ENCODE measurements at regions not wholly inside any gene's neighbourhood (a gene's known extent, or its start where the extent isn't known, plus 50 kb on each side); places are given as distances from the start of the nearest gene placed in this dataset.
"Not testable (repeated sequence)": the region's sequence is repeated elsewhere in the genome, so short reads cannot be mapped to it uniquely, and the experiment has no call there.

DNA sequence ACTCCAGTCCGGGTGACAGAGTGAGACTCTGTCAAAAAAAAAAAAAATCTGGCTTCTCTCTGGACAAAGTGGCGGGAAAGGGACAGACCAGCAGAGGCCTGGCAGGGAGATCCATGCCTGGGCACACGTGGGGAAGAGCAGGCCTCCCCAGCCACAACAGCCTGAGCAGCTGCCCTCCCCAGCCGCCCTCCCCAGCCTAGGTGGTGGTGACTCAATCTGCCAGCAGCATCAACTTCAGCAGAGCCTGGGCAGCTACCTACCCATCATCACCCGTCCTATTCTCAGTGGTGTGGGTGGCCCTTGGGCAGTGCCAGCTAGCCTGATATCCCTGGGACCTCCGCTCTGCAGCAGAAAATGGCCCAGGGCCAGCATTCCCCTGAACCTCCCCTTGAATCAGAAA is 612.4 kb downstream of the FBXO15 start:
- TF ChIP-seq, protein P1, sequence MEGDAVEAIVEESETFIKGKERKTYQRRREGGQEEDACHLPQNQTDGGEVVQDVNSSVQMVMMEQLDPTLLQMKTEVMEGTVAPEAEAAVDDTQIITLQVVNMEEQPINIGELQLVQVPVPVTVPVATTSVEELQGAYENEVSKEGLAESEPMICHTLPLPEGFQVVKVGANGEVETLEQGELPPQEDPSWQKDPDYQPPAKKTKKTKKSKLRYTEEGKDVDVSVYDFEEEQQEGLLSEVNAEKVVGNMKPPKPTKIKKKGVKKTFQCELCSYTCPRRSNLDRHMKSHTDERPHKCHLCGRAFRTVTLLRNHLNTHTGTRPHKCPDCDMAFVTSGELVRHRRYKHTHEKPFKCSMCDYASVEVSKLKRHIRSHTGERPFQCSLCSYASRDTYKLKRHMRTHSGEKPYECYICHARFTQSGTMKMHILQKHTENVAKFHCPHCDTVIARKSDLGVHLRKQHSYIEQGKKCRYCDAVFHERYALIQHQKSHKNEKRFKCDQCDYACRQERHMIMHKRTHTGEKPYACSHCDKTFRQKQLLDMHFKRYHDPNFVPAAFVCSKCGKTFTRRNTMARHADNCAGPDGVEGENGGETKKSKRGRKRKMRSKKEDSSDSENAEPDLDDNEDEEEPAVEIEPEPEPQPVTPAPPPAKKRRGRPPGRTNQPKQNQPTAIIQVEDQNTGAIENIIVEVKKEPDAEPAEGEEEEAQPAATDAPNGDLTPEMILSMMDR (IDR thresholded peaks at IDR 0.05; ENCODE audit: borderline replicate concordance, control extremely low read depth, extremely low read depth, insufficient read depth, missing control alignments): no peak
- in situ Hi-C loops (cut with MboI; ENCODE audit: low sequenced_read_pairs, unreplicated experiment): no loop called here
- no peak for DNase-seq (ENCODE audit: low spot score)

DNA sequence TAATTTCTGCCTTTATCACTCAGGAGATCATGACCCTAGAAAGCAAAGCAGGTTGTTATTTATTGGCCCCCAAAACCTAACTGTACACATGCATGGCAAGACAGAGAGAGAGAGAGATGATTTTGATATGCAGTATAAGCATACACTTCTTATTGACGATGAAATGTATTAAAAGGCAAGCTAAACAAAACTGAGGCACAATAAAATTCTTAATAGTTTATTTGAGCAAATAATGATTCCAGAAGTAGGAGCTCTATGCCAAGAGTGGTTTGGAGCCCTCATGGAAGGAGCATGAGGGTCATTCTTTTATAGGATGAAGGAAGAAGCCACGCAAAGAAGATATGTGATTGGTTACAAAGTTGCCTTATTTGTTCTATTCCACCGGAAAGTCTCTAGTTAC is 616.0 kb downstream of the FBXO15 start:
- in situ Hi-C loops (cut with MboI; ENCODE audit: low sequenced_read_pairs, unreplicated experiment): no loop called here
- TF ChIP-seq, protein P1 (IDR thresholded peaks at IDR 0.05; ENCODE audit: borderline replicate concordance, control extremely low read depth, extremely low read depth, insufficient read depth, missing control alignments): no peak

DNA sequence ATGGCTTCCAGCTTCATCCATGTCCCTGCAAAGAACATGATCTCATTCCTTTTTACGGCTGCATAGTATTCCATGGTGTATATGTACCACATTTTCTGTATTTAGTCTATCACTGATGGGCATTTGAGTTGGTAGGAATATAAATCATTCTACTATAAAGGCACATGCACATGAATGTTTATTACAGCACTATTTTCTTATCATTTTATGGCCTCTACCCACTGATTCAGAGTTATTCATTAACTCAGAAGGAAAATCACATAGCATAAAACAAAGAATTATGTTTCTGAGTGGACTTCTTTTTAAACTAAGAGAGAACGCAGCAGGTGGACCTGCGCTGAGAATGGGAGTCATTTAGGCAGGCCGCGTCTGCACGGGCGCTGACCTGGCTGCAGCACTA is 619.6 kb downstream of the FBXO15 start:
- TF ChIP-seq, protein P1 (IDR thresholded peaks at IDR 0.05; ENCODE audit: borderline replicate concordance, control extremely low read depth, extremely low read depth, insufficient read depth, missing control alignments): no peak
- DNase-seq (ENCODE audit: low spot score): no peak
- in situ Hi-C loops (cut with MboI; ENCODE audit: low sequenced_read_pairs, unreplicated experiment): no loop called here

More for the DNA sequence above, 616.0 kb downstream of the FBXO15 start:
- no peak for DNase-seq (ENCODE audit: low spot score)

DNA sequence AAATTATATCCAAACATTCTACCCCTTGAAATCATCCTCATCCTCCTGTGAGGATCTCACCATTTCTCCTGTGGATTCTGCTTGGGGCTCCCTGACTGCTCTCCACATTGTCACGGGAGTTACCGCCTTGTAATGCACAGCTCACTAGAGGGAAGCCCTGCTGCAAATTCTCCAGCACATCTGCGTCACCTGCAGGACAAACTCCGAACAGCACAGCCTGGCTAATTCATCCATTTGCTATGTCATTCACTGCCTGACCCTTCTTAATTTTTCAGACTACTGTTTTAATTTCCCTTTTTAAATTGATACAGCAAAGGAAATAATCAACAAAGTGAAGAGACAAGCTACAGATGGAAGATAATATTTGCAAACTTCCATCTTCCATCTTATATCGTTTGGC is 627.4 kb downstream of the FBXO15 start:
- in situ Hi-C loops (cut with MboI; ENCODE audit: low sequenced_read_pairs, unreplicated experiment): no loop called here
- TF ChIP-seq, protein P1 (IDR thresholded peaks at IDR 0.05; ENCODE audit: borderline replicate concordance, control extremely low read depth, extremely low read depth, insufficient read depth, missing control alignments): peak; percentile 4
- no peak for DNase-seq (ENCODE audit: low spot score)

DNA sequence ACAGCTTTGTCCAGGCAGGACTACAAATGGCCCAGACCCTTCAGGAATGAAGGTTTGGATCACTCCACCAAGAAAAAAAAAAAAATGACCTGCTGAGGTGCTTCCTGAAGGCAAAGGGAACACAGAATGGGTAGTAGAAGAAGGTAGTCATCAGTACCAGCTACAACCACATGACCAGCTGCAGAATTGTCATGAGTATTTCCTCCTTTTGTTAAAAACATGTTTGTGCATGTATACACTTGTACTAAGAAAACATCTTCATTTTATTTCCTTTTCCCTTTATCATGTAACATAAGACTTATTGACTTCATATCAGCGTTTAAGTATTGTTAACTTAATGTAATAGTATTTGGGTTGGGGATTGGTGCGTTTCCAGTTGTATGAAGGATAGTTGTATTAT is 631.6 kb downstream of the FBXO15 start:
- DNase-seq (ENCODE audit: low spot score); in situ Hi-C loops (cut with MboI; ENCODE audit: low sequenced_read_pairs, unreplicated experiment): not testable (repeated sequence)

DNA sequence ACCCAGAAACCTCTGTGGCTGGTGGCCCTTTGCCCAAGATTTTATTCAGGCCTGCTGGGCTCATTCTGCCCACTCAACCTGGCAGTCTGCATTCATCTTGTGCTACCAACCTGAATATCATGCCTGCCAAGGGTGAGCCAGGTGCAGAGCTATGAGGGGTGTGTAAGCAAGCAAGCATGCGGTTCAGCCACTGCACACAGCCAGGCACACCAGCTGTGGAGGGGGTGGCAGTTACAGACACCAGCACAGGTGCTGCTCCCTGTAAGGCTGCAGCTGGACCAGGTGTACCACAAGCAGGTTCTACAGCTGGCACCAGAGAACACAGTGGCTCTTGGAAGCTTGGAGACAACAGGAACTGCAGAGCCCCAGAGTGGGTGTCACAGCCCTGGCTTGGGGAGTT is 633.2 kb downstream of the FBXO15 start:
- TF ChIP-seq, protein P1 (IDR thresholded peaks at IDR 0.05; ENCODE audit: borderline replicate concordance, control extremely low read depth, extremely low read depth, insufficient read depth, missing control alignments): no peak
- in situ Hi-C loops (cut with MboI; ENCODE audit: low sequenced_read_pairs, unreplicated experiment): no loop called here
- DNase-seq (ENCODE audit: low spot score): no peak

DNA sequence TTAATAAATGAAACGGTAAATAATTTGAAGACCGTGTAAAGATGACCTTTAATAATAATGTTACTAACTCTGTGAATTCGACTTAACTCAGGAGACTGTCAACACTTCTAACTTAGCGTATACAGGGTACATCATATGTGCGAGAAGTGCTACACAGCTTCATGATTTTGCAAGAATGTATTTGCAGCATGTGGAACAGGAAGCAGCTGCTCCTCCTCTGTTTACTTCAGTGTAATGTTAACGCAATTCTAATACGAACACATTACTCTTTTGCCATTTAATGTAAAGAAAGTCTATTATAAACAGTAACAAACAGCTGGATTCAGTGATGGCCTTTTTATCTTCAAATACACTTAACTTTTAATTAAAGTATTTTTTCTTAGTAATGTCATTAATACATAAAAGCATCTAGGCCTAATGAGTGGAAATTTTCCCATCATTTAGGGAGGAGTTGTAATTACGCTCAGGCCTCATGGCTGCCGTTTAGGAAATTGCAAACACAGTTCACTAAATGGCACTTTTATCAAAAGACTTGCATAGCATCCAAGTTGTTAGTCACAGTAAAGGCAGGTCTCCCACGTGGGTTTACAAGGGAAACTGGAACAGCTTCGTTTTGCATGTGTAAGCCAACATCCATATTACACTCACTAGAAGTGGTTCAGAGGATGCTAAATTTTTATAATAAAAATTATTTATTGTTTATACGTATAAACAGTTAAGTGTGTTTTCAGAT is 635.7 kb downstream of the FBXO15 start:
- in situ Hi-C loops (cut with MboI; ENCODE audit: low sequenced_read_pairs, unreplicated experiment): no loop called here
- TF ChIP-seq, protein P1 (IDR thresholded peaks at IDR 0.05; ENCODE audit: borderline replicate concordance, control extremely low read depth, extremely low read depth, insufficient read depth, missing control alignments): no peak
- no peak for DNase-seq (ENCODE audit: low spot score)

Data from GM13976 (cell line).